GM12878 (cell line): ENCODE measurements at regions not wholly inside any gene's neighbourhood (a gene's known extent, or its start where the extent isn't known, plus 50 kb on each side); places are given as distances from the start of the nearest gene placed in this dataset.

Source experiments
- ATAC-seq: fragments of 200-7000 bp; cut with Tn5 transposase; 3 replicates; pipeline ENCODE4 v1.9.1; 2020; ENCODE audit warnings: mild to moderate bottlenecking, moderate library complexity
- BruUV-seq: library from RNA; stranded (reverse); fragments of 400-500 nt; replicated peaks from 2 replicates; lab custom pipeline; 2021; lab: Mats Ljungman, UMichigan
- CTCF ChIA-PET: fragments of 300-600 bp; sonication (Branson Sonifier 250); formaldehyde crosslinking; extraction: SDS; loops from one replicate; lab custom pipeline; 2021; ENCODE audit warnings: inconsistent platforms; lab: Yijun Ruan, JAX
- POLR2A ChIA-PET: fragments of 350-600 bp; formaldehyde crosslinking; extraction: SDS; loops from one replicate; lab custom pipeline; 2021; ENCODE audit warnings: inconsistent platforms; lab: Charles Lee
- RAD21 ChIA-PET: fragments of 300-600 bp; sonication (Branson Sonifier 250); formaldehyde crosslinking; loops from one replicate; lab custom pipeline; 2023; ENCODE audit warnings: antibody characterized with exemption; ENCODE audit not compliant: unreplicated experiment; lab: Charles Lee
- SMC1A ChIA-PET: fragments of 300-600 bp; sonication (Branson Sonifier 250); formaldehyde crosslinking; loops from one replicate; lab custom pipeline; 2023; ENCODE audit not compliant: unreplicated experiment, uncharacterized antibody; lab: Charles Lee
- DNase-seq: peaks from one replicate; pipeline ENCODE4 v3.0.0-alpha.2; 2011; ENCODE audit warnings: low read depth, low spot score
- FAIRE-seq: peaks from 3 replicates; lab custom pipeline; 2011; peaks lifted over from hg19 to GRCh38; lab: Jason Lieb, UNC
- H2AFZ ChIP-seq: 2 replicates; pipeline ENCODE4 v1.6.0; 2011; ENCODE audit warnings: low read depth, low read length, control low read depth; ENCODE audit not compliant: control insufficient read depth
- H3K27ac ChIP-seq: 2 replicates; pipeline ENCODE4 v1.5.1; 2011; ENCODE audit warnings: control low read depth; ENCODE audit not compliant: control insufficient read depth, insufficient read depth
- H3K27me3 ChIP-seq, 2 experiments: replicated peaks in 1 of 2; 2 replicates each; pipeline versions ENCODE4 v1.6.0 to v1.6.1; 2011; ENCODE audit warnings: low read length in 1 of 2; ENCODE audit not compliant: control insufficient read depth in 2 of 2, insufficient read depth in 2 of 2
- H3K36me3 ChIP-seq, 2 experiments: 2 replicates each; pipeline ENCODE4 v1.5.1; 2011; ENCODE audit warnings: low read length in 1 of 2; ENCODE audit not compliant: control insufficient read depth in 2 of 2, insufficient read depth in 2 of 2
- H3K4me1 ChIP-seq: 2 replicates; pipeline ENCODE4 v1.6.1; 2011; ENCODE audit warnings: mild to moderate bottlenecking, low read length, moderate library complexity, mixed read lengths; ENCODE audit not compliant: control insufficient read depth, insufficient read depth
- H3K4me2 ChIP-seq: 2 replicates; pipeline ENCODE4 v1.6.0; 2011; ENCODE audit warnings: control low read depth; ENCODE audit not compliant: control insufficient read depth, insufficient read depth
- H3K4me3 ChIP-seq: fragments of 200-600 bp; sonication (generic); 2 replicates; pipeline ENCODE4 v1.5.1; 2016
- H3K79me2 ChIP-seq: 2 replicates; pipeline ENCODE4 v1.6.0; 2011; ENCODE audit warnings: low read length; ENCODE audit not compliant: control insufficient read depth, insufficient read depth
- H3K9ac ChIP-seq: 2 replicates; pipeline ENCODE4 v1.8.0; 2011; ENCODE audit warnings: low read length, control low read depth, mixed read lengths; ENCODE audit not compliant: control insufficient read depth, insufficient read depth
- H3K9me3 ChIP-seq: replicated peaks from 3 replicates; pipeline ENCODE4 v1.5.1; 2011; ENCODE audit warnings: mild to moderate bottlenecking, low read length; ENCODE audit not compliant: control insufficient read depth, insufficient read depth
- H4K20me1 ChIP-seq: 2 replicates; pipeline ENCODE4 v1.6.0; 2011; ENCODE audit not compliant: control insufficient read depth, insufficient read depth
- ESRRA ChIP-seq: IDR thresholded peaks from 2 replicates; pipeline ENCODE4 v1.6.1; 2012; ENCODE audit warnings: mild to moderate bottlenecking, low read length, improper control_type of control experiment
- GABPA ChIP-seq: IDR thresholded peaks from 2 replicates; pipeline ENCODE4 v1.6.1; 2014; ENCODE audit warnings: antibody characterized with exemption, low read depth, mild to moderate bottlenecking, inconsistent platforms
- MYB ChIP-seq: fragments of 150-350 bp; IDR thresholded peaks from 2 replicates; pipeline ENCODE4 v1.6.1; 2014; ENCODE audit warnings: mild to moderate bottlenecking, low read depth, low read length, borderline replicate concordance
- NFYB ChIP-seq: IDR thresholded peaks from 2 replicates; pipeline ENCODE4 v1.6.1; 2011; ENCODE audit warnings: low read depth, mild to moderate bottlenecking, low read length, improper control_type of control experiment, moderate library complexity; ENCODE audit not compliant: insufficient read depth
- NR2C1 ChIP-seq: fragments of 450-650 bp; IDR thresholded peaks from 2 replicates; pipeline ENCODE4 v1.6.1; 2017; ENCODE audit warnings: antibody characterized with exemption, mild to moderate bottlenecking, moderate library complexity
- ZZZ3 ChIP-seq: IDR thresholded peaks from 2 replicates; pipeline ENCODE4 v1.6.1; 2011; ENCODE audit warnings: low read depth; ENCODE audit not compliant: control insufficient read depth, insufficient read length
- WGBS: methylation state at CpG from one replicate; pipeline ENCODE4 v1.1.6; 2016; ENCODE audit warnings: low lambda C conversion rate; ENCODE audit not compliant: insufficient replicate concordance, insufficient coverage; ENCODE audit errors: missing lambda C conversion rate; 5-methylcytosine and 5-hydroxymethylcytosine counted together
- in situ Hi-C: fragments of 300-500 bp; cut with MboI; formaldehyde crosslinking; loops from 9 replicates; pipeline ENCODE4 v1.14.3; 2018; ENCODE audit warnings: mixed read lengths
- intact Hi-C: fragments of 100-400 bp; cut with micrococcal nuclease; formaldehyde crosslinking; loops from one replicate; pipeline ENCODE4 v1.14.2; 2022; ENCODE audit not compliant: unreplicated experiment

- 0 out of 2 replicates have a peak, but pooled peaks have one; percentile 30 for TF ChIP-seq GABPA
- TF ChIP-seq NFYB, result no peak
These were observed 178.7 kb upstream of the SOX5 start (continued) for GRCh38 chr12:24127919-24128721.

- 38% methylated on average over 4 of the region's 4 CpGs for WGBS
- ATAC-seq, result no peak
- CTCF ChIA-PET, result no interaction called here
- Histone ChIP-seq H4K20me1 (no peaks in the 10 kb centered on the region), H2AFZ (no peak overlapping the region), H3K36me3 (no peaks in the 10 kb centered on the region), H3K27me3 (no peaks in the 10 kb centered on the region), H3K9me3 (no peaks in the 10 kb centered on the region; the same call in 2 of the 3 replicates), H3K4me1 (peaks cover 8% of the 10 kb centered on the region), H3K9ac (no peak overlapping the region), H3K27ac (no peak overlapping the region), H3K4me2 (no peak overlapping the region), H3K4me3 (no peak overlapping the region), H3K79me2 (no peaks in the 10 kb centered on the region)
- RAD21 ChIA-PET, result no interaction called here
- in situ Hi-C loops, result no loop called here
- no peak for TF ChIP-seq MYB
- TF ChIP-seq NR2C1, result no peak
- no peak for TF ChIP-seq ZZZ3
- TF ChIP-seq ESRRA, result no peak
- DNase-seq, result no peak
- intact Hi-C loops, result no loop called here
- FAIRE-seq, result no peak
- SMC1A ChIA-PET, result no interaction called here
- BruUV-seq, result no TSS peak
- POLR2A ChIA-PET, result no interaction called here
These were observed 175.8 kb upstream of the SOX5 start for GRCh38 chr12:24125280-24125679.
